PC-3 (cell line): ENCODE measurements at regions not wholly inside any gene's neighbourhood (a gene's known extent, or its start where the extent isn't known, plus 50 kb on each side); places are given as distances from the start of the nearest gene placed in this dataset.

ENCODE experiments used
- ATAC-seq: fragments of 200-7000 bp; cut with Tn5 transposase; 2 replicates; pipeline ENCODE4 v1.9.1; 2020; ENCODE audit warnings: mild to moderate bottlenecking, moderate library complexity
- BruUV-seq: library from RNA; stranded (reverse); fragments of 400-500 nt; replicated peaks from 2 replicates; lab custom pipeline; 2021; lab: Mats Ljungman, UMichigan
- CTCF ChIA-PET: fragments of 300-600 bp; sonication (Branson Sonifier 250); formaldehyde crosslinking; loops from one replicate; lab custom pipeline; 2022; ENCODE audit warnings: antibody characterized with exemption; lab: Charles Lee
- POLR2A ChIA-PET: fragments of 300-600 bp; sonication (Branson Sonifier 250); formaldehyde crosslinking; loops from one replicate; lab custom pipeline; 2022; ENCODE audit warnings: antibody characterized with exemption; ENCODE audit not compliant: unreplicated experiment; lab: Charles Lee
- DNase-seq: peaks from one replicate; pipeline ENCODE4 v3.0.0-alpha.2; 2015
- H2AFZ ChIP-seq: fragments of 300-600 bp; sonication (generic); 2 replicates; pipeline ENCODE4 v1.6.0; 2016; ENCODE audit warnings: antibody characterized with exemption, low read length
- H3F3A ChIP-seq: fragments of 300-600 bp; sonication (generic); one replicate; pipeline ENCODE4 v1.6.0; 2017; ENCODE audit warnings: antibody characterized with exemption, low read length, control low read depth, mild to moderate bottlenecking; ENCODE audit not compliant: unreplicated experiment
- H3K27ac ChIP-seq: fragments of 300-600 bp; sonication (generic); 2 replicates; pipeline ENCODE4 v1.5.1; 2016; ENCODE audit warnings: mild to moderate bottlenecking, low read length
- H3K27me3 ChIP-seq: fragments of 300-600 bp; sonication (generic); 2 replicates; pipeline ENCODE4 v1.6.1; 2016; ENCODE audit warnings: low read length, mixed read lengths
- H3K36me3 ChIP-seq: fragments of 300-600 bp; sonication (generic); 2 replicates; pipeline ENCODE4 v1.6.1; 2016; ENCODE audit warnings: low read depth, mixed run types, low read length, mixed read lengths
- H3K4me1 ChIP-seq: fragments of 300-600 bp; sonication (generic); 2 replicates; pipeline ENCODE4 v1.5.1; 2016; ENCODE audit warnings: low read length; ENCODE audit not compliant: insufficient read depth
- H3K4me2 ChIP-seq: fragments of 300-600 bp; sonication (generic); 2 replicates; pipeline ENCODE4 v1.6.0; 2016; ENCODE audit warnings: low read length
- H3K4me3 ChIP-seq: fragments of 300-600 bp; sonication (generic); 2 replicates; pipeline ENCODE4 v1.5.1; 2016; ENCODE audit warnings: mild to moderate bottlenecking, low read length, mixed read lengths
- H3K79me2 ChIP-seq: fragments of 300-600 bp; sonication (generic); 2 replicates; pipeline ENCODE4 v1.6.1; 2017; ENCODE audit warnings: low read length, mixed read lengths
- H3K9ac ChIP-seq: fragments of 300-600 bp; sonication (generic); 2 replicates; pipeline ENCODE4 v1.6.0; 2016; ENCODE audit warnings: mild to moderate bottlenecking, low read length
- H3K9me2 ChIP-seq: fragments of 300-600 bp; sonication (generic); replicated peaks from 2 replicates; pipeline ENCODE4 v1.6.1; 2016; ENCODE audit warnings: mixed run types, low read length, mixed read lengths
- H3K9me3 ChIP-seq: fragments of 300-600 bp; sonication (generic); 2 replicates; pipeline ENCODE4 v1.6.1; 2016; ENCODE audit warnings: low read length, mixed read lengths
- H4K20me1 ChIP-seq: fragments of 300-600 bp; sonication (generic); 2 replicates; pipeline ENCODE4 v1.6.1; 2016; ENCODE audit warnings: low read length, mixed read lengths
- CTCF ChIP-seq: fragments of 300-600 bp; sonication (generic); conservative IDR thresholded peaks from 2 replicates; pipeline ENCODE4 v1.5.1; 2017; ENCODE audit warnings: antibody characterized with exemption, low read depth, mild to moderate bottlenecking, low read length
- EZH2 ChIP-seq: fragments of 300-600 bp; sonication (generic); IDR thresholded peaks from one replicate; pipeline ENCODE4 v1.6.1; 2017; ENCODE audit warnings: antibody characterized with exemption, mild to moderate bottlenecking, low read length; ENCODE audit not compliant: unreplicated experiment
- EZH2phosphoT487 ChIP-seq: fragments of 300-600 bp; sonication (generic); IDR thresholded peaks from 2 replicates; pipeline ENCODE4 v1.6.1; 2018; ENCODE audit warnings: mild to moderate bottlenecking, antibody characterized with exemption, low read length, borderline replicate concordance
- intact Hi-C: fragments of 100-400 bp; cut with micrococcal nuclease; formaldehyde crosslinking; loops from 2 replicates; pipeline ENCODE4 v1.9.0; 2023

GRCh38 chr4:175460414-175460813, 351.6 kb downstream of the GPM6A start:
- TF ChIP-seq EZH2phosphoT487 (no peak), CTCF (no peak), EZH2 (no peak)
- H3K9me3 ChIP-seq, result no peaks in the 10 kb centered on the region
- H3K27ac ChIP-seq, result no peak overlapping the region
- H3K36me3 ChIP-seq, result no peaks in the 10 kb centered on the region
- CTCF ChIA-PET, result no interaction called here
- intact Hi-C loops, result no loop called here
- no peak overlapping the region for H3K4me3 ChIP-seq
- no peak overlapping the region for H3K9ac ChIP-seq
- H3K79me2 ChIP-seq, result no peaks in the 10 kb centered on the region
- H3K27me3 ChIP-seq, result no peaks in the 10 kb centered on the region
- no peak for ATAC-seq
- no peak for DNase-seq
- no peaks in the 10 kb centered on the region for H4K20me1 ChIP-seq
- no peak overlapping the region for H3K4me2 ChIP-seq
- H3K9me2 ChIP-seq, result no peaks in the 10 kb centered on the region
- no peaks in the 10 kb centered on the region for H3K4me1 ChIP-seq
- no peak overlapping the region for H2AFZ ChIP-seq
- H3F3A ChIP-seq, result no peaks in the 10 kb centered on the region
- POLR2A ChIA-PET, result no interaction called here
- no TSS peak for BruUV-seq

GRCh38 chr4:175469514-175469913, 342.6 kb downstream of the GPM6A start:
- POLR2A ChIA-PET, result no interaction called here
- H3K9me3 ChIP-seq, result no peaks in the 10 kb centered on the region
- no peak overlapping the region; the same call in 1 of the 2 replicates for H3K27ac ChIP-seq
- H3F3A ChIP-seq, result no peaks in the 10 kb centered on the region
- peak overlapping the region; percentile 47 for H3K4me2 ChIP-seq
- H2AFZ ChIP-seq, result 0 out of 2 replicates have a peak overlapping the region, but pooled peaks have one; percentile 32
- no TSS peak for BruUV-seq
- TF ChIP-seq CTCF (no peak), EZH2 (no peak), EZH2phosphoT487 (no peak)
- no peak overlapping the region for H3K9ac ChIP-seq
- no peaks in the 10 kb centered on the region for H3K9me2 ChIP-seq
- H3K27me3 ChIP-seq, result no peaks in the 10 kb centered on the region
- DNase-seq (peak; percentile 70), ATAC-seq (peak; percentile 53)
- CTCF ChIA-PET, result no interaction called here
- H3K79me2 ChIP-seq, result no peaks in the 10 kb centered on the region
- H3K36me3 ChIP-seq, result no peaks in the 10 kb centered on the region
- intact Hi-C loops, result no loop called here
- no peaks in the 10 kb centered on the region for H4K20me1 ChIP-seq
- no peak overlapping the region for H3K4me3 ChIP-seq
- peaks cover 22% of the 10 kb centered on the region for H3K4me1 ChIP-seq

GRCh38 chr4:175470131-175470530, 341.9 kb downstream of the GPM6A start:
- BruUV-seq, result no TSS peak
- TF ChIP-seq EZH2 (no peak), CTCF (no peak), EZH2phosphoT487 (no peak)

More at GRCh38 chr4:175470131-175470530, 341.9 kb downstream of the GPM6A start:
- Histone ChIP-seq H3K9me2 (no peaks in the 10 kb centered on the region), H3K36me3 (no peaks in the 10 kb centered on the region), H3K9me3 (no peaks in the 10 kb centered on the region), H2AFZ (no peak overlapping the region), H3K27me3 (no peaks in the 10 kb centered on the region), H3K79me2 (no peaks in the 10 kb centered on the region), H3K4me1 (peaks cover 22% of the 10 kb centered on the region), H3K9ac (no peak overlapping the region), H3K4me2 (peak overlapping the region; percentile 47), H3K27ac (no peak overlapping the region; the same call in 1 of the 2 replicates), H3F3A (no peaks in the 10 kb centered on the region), H4K20me1 (no peaks in the 10 kb centered on the region), H3K4me3 (no peak overlapping the region)
- POLR2A ChIA-PET, result no interaction called here
- CTCF ChIA-PET, result no interaction called here
- intact Hi-C loops, result no loop called here
- DNase-seq (peak; percentile 64), ATAC-seq (peak; percentile 80)
